SK-N-SH treated with all-trans-retinoic acid at 6 μM for 48 hours (cell line): ENCODE measurements at regions not wholly inside any gene's neighbourhood (a gene's known extent, or its start where the extent isn't known, plus 50 kb on each side); places are given as distances from the start of the nearest gene placed in this dataset.
"Not testable (repeated sequence)": the region's sequence is repeated elsewhere in the genome, so short reads cannot be mapped to it uniquely, and the experiment has no call there.

Experiments used
- ATAC-seq: fragments of 200-7000 bp; cut with Tn5 transposase; 3 replicates; pipeline ENCODE4 v1.9.1; 2020; ENCODE audit warnings: mild to moderate bottlenecking, moderate library complexity
- BACH2 ChIP-seq: fragments of 250-450 bp; sonication (Bioruptor Pico); IDR thresholded peaks from 2 replicates; pipeline ENCODE4 v1.9.0; 2021; ENCODE audit warnings: mild to moderate bottlenecking, borderline replicate concordance
- CSDC2 ChIP-seq: fragments of 250-450 bp; sonication (Bioruptor Pico); IDR thresholded peaks from 2 replicates; pipeline ENCODE4 v1.5.0; 2020; ENCODE audit warnings: mild to moderate bottlenecking, moderate library complexity
- ISL1 ChIP-seq: fragments of 250-450 bp; sonication (Bioruptor Pico); IDR thresholded peaks from 2 replicates; pipeline ENCODE4 v2.1.2; 2022; ENCODE audit warnings: mild to moderate bottlenecking, moderate library complexity
- OSR1 ChIP-seq: fragments of 250-450 bp; sonication (Bioruptor Pico); IDR thresholded peaks from 2 replicates; pipeline ENCODE4 v1.8.0; 2022; ENCODE audit warnings: moderate library complexity, mild to moderate bottlenecking, inconsistent platforms
- PPARA ChIP-seq: fragments of 250-450 bp; sonication (Bioruptor Pico); IDR thresholded peaks from 2 replicates; pipeline ENCODE4 v1.5.0; 2020; ENCODE audit warnings: mild to moderate bottlenecking, borderline replicate concordance
- RARB ChIP-seq: fragments of 250-450 bp; sonication (Bioruptor Pico); IDR thresholded peaks from 2 replicates; pipeline ENCODE4 v1.8.0; 2021; ENCODE audit warnings: mild to moderate bottlenecking, moderate library complexity
- SNAI2 ChIP-seq: fragments of 250-450 bp; sonication (Bioruptor Pico); IDR thresholded peaks from 2 replicates; pipeline ENCODE4 v1.5.0; 2020; ENCODE audit warnings: mild to moderate bottlenecking, moderate library complexity
- TCF4 ChIP-seq: fragments of 250-450 bp; sonication (Bioruptor Pico); IDR thresholded peaks from 2 replicates; pipeline ENCODE4 v1.8.0; 2021; ENCODE audit warnings: mild to moderate bottlenecking, moderate library complexity, borderline replicate concordance
- TOX ChIP-seq: fragments of 250-450 bp; sonication (Bioruptor Pico); IDR thresholded peaks from 2 replicates; pipeline ENCODE4 v1.8.0; 2021; ENCODE audit warnings: mild to moderate bottlenecking, moderate library complexity, borderline replicate concordance
- ZC3H10 ChIP-seq: fragments of 250-450 bp; sonication (Bioruptor Pico); IDR thresholded peaks from 2 replicates; pipeline ENCODE4 v1.5.1; 2021; ENCODE audit warnings: mild to moderate bottlenecking, moderate library complexity
- ZFP3 ChIP-seq: fragments of 250-450 bp; sonication (Bioruptor Pico); IDR thresholded peaks from 2 replicates; pipeline ENCODE4 v1.5.0; 2020; ENCODE audit warnings: mild to moderate bottlenecking, moderate library complexity
- ZNF565 ChIP-seq: fragments of 450-650 bp; formaldehyde crosslinking; conservative IDR thresholded peaks from 2 replicates; pipeline ENCODE4 v1.5.0; 2020; ENCODE audit warnings: low read depth, mild to moderate bottlenecking, moderate library complexity
- ZNF70 ChIP-seq: fragments of 450-650 bp; formaldehyde crosslinking; IDR thresholded peaks from 2 replicates; pipeline ENCODE4 v1.5.0; 2020; ENCODE audit warnings: mild to moderate bottlenecking, moderate library complexity
- ZNF8 ChIP-seq: fragments of 450-650 bp; formaldehyde crosslinking; IDR thresholded peaks from 2 replicates; pipeline ENCODE4 v1.5.0; 2020; ENCODE audit warnings: mild to moderate bottlenecking, moderate library complexity
- TF ChIP-seq, protein P1 (sequence below): fragments of 250-450 bp; sonication (Bioruptor Pico); IDR thresholded peaks from 2 replicates; pipeline ENCODE4 v1.5.1; 2020; ENCODE audit warnings: low read depth, mild to moderate bottlenecking, moderate library complexity
- TF ChIP-seq, protein P2 (sequence below): fragments of 250-450 bp; sonication (Bioruptor Pico); IDR thresholded peaks from 2 replicates; pipeline ENCODE4 v1.8.0; 2021; ENCODE audit warnings: low read depth, mild to moderate bottlenecking, moderate library complexity, borderline replicate concordance
- TF ChIP-seq, protein P3 (sequence below): fragments of 250-450 bp; sonication (Bioruptor Pico); IDR thresholded peaks from 2 replicates; pipeline ENCODE4 v1.5.0; 2020; ENCODE audit warnings: mild to moderate bottlenecking, moderate library complexity
- TF ChIP-seq, protein P4 (sequence below): fragments of 250-450 bp; sonication (Bioruptor Pico); IDR thresholded peaks from 2 replicates; pipeline ENCODE4 v1.8.0; 2020; ENCODE audit warnings: mild to moderate bottlenecking, moderate library complexity, borderline replicate concordance

DNA sequence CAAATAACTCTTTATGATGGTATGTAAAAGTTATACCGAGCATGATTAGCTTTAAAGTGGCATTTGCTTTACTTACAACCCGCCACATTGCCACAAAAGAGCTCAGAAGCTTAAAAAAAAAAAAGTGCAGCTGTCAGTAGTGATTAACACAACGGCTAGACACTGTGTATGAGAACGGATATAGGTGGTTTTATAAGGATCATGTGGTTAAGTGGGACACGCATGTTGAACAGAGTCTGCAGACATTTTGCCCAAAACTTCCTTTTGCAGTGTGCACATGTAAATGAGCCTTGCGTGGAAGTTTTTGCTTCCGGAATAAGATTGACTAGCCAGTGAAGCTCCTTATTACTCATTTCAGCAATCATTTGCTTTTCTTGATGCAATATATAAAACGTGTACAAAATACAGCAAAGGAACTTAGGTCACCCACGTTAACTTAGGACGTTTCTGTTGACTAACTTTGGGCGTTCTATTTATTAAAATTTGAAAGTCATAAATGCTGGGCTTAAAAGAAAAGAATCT lies 58.7 kb upstream of the RGS1 start (continued):
- TF ChIP-seq, protein P1, sequence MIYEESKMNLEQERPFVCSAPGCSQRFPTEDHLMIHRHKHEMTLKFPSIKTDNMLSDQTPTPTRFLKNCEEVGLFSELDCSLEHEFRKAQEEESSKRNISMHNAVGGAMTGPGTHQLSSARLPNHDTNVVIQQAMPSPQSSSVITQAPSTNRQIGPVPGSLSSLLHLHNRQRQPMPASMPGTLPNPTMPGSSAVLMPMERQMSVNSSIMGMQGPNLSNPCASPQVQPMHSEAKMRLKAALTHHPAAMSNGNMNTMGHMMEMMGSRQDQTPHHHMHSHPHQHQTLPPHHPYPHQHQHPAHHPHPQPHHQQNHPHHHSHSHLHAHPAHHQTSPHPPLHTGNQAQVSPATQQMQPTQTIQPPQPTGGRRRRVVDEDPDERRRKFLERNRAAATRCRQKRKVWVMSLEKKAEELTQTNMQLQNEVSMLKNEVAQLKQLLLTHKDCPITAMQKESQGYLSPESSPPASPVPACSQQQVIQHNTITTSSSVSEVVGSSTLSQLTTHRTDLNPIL (CRISPR knock-in tag), result no peak
- TF ChIP-seq ISL1 (CRISPR knock-in tag), result no peak
- no peak for TF ChIP-seq TOX (CRISPR knock-in tag)

DNA sequence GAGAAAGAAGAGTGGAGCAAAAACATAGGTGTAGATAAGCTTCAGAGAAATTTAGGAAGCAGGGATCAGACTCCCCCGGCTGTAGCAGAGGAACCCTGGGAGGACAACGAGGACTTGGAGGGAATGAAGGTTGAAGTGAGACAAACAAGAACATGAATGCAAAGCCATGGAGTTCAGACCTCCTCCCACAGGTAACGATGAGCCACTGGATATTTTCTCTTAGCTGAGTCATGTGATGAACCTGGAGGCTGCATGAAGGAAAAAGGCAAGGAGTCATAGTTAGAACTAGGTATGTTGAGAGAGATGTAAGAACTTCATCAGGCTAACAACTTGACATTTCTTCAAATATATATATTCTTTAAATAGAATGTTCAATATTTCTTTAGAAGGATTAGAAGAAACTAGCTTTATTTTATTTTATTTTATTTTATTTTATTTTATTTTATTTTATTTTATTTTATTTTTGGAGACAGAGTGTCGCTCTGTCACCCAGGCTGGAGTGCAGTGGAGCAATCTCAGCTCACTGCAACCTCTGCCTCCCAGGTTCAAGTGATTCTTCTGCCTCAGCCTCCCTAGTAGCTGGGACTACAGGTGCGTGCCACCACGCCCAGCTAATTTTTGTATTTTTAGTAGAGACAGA lies 57.7 kb upstream of the RGS1 start:
- not testable (repeated sequence) for ATAC-seq

DNA sequence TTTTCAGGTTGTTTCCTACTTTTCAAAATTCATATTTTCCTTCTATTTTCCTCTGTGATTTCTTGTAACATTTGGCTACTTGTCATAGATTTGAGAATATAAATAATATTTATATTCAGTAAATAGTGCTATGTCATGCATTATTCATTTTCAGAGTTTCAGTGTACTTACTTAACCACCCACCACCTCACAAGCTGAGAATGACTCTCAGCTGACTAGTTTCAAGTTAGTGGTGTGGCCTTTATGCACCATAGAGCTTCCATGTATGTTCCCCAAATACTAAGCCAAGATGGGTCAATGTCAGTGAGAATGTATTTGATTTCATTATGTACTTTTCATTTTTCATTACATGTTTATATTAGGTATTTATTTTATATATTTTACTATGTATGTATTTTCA lies 56.9 kb upstream of the RGS1 start:
- ATAC-seq, result no peak
- TF ChIP-seq CSDC2 (CRISPR knock-in tag) (no peak), TCF4 (CRISPR knock-in tag) (no peak), BACH2 (CRISPR knock-in tag) (no peak), ZNF8 (CRISPR knock-in tag) (no peak), ZNF565 (no peak), ISL1 (CRISPR knock-in tag) (no peak), ZNF70 (CRISPR knock-in tag) (no peak), SNAI2 (CRISPR knock-in tag) (no peak), ZC3H10 (CRISPR knock-in tag) (no peak), RARB (CRISPR knock-in tag) (no peak)
- TF ChIP-seq, protein P2, sequence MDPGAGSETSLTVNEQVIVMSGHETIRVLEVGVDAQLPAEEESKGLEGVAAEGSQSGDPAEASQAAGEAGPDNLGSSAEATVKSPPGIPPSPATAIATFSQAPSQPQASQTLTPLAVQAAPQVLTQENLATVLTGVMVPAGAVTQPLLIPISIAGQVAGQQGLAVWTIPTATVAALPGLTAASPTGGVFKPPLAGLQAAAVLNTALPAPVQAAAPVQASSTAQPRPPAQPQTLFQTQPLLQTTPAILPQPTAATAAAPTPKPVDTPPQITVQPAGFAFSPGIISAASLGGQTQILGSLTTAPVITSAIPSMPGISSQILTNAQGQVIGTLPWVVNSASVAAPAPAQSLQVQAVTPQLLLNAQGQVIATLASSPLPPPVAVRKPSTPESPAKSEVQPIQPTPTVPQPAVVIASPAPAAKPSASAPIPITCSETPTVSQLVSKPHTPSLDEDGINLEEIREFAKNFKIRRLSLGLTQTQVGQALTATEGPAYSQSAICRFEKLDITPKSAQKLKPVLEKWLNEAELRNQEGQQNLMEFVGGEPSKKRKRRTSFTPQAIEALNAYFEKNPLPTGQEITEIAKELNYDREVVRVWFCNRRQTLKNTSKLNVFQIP, result no peak
- TF ChIP-seq, protein P1 (CRISPR knock-in tag), result no peak
- TF ChIP-seq, protein P3, sequence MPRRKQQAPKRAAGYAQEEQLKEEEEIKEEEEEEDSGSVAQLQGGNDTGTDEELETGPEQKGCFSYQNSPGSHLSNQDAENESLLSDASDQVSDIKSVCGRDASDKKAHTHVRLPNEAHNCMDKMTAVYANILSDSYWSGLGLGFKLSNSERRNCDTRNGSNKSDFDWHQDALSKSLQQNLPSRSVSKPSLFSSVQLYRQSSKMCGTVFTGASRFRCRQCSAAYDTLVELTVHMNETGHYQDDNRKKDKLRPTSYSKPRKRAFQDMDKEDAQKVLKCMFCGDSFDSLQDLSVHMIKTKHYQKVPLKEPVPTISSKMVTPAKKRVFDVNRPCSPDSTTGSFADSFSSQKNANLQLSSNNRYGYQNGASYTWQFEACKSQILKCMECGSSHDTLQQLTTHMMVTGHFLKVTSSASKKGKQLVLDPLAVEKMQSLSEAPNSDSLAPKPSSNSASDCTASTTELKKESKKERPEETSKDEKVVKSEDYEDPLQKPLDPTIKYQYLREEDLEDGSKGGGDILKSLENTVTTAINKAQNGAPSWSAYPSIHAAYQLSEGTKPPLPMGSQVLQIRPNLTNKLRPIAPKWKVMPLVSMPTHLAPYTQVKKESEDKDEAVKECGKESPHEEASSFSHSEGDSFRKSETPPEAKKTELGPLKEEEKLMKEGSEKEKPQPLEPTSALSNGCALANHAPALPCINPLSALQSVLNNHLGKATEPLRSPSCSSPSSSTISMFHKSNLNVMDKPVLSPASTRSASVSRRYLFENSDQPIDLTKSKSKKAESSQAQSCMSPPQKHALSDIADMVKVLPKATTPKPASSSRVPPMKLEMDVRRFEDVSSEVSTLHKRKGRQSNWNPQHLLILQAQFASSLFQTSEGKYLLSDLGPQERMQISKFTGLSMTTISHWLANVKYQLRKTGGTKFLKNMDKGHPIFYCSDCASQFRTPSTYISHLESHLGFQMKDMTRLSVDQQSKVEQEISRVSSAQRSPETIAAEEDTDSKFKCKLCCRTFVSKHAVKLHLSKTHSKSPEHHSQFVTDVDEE (CRISPR knock-in tag), result no peak
- TF ChIP-seq, protein P4, sequence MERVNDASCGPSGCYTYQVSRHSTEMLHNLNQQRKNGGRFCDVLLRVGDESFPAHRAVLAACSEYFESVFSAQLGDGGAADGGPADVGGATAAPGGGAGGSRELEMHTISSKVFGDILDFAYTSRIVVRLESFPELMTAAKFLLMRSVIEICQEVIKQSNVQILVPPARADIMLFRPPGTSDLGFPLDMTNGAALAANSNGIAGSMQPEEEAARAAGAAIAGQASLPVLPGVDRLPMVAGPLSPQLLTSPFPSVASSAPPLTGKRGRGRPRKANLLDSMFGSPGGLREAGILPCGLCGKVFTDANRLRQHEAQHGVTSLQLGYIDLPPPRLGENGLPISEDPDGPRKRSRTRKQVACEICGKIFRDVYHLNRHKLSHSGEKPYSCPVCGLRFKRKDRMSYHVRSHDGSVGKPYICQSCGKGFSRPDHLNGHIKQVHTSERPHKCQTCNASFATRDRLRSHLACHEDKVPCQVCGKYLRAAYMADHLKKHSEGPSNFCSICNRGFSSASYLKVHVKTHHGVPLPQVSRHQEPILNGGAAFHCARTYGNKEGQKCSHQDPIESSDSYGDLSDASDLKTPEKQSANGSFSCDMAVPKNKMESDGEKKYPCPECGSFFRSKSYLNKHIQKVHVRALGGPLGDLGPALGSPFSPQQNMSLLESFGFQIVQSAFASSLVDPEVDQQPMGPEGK, result no peak
- TF ChIP-seq, all 23 proteins: peak for 0

DNA sequence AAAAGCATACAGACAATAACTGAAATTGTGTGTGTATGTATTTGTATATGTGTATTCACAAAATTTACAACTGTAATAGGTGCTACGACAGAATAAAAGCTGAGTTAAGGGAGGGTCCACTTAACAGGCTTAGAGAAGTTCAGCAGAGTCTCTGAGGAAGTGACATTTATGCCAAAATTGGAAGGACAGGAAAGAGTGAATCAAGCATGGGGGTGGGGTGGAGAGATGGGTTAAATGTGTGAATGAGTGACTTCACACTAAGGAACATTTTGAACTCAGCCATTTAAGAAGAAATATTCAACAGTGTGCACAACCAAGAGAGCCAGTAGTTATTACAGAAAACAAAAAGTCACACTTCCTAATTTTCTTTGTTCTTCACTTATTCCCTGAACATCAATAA lies 53.8 kb upstream of the RGS1 start:
- no peak for ATAC-seq

DNA sequence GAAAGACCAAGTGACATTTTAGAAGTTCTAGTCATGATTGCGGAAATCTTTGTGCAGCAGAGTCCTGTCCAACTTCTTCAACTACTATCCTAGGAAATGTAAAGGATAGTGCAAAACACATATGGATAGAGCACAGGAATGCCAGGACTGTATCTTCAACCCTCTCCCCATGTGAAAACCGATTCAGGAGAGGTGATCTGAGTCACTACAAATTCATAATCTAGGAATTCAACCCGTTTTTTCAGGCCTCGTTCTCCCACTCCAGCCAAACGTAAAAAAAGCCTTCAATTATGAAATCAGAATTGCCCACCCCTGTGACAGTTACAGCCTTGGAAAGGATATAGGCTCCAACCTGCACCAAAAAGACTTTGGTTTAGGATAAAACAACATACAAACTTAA lies 52.9 kb upstream of the RGS1 start:
- peak; percentile 69 for ATAC-seq

More for the DNA sequence above, 53.8 kb upstream of the RGS1 start:
- no peak for TF ChIP-seq ZNF70 (CRISPR knock-in tag)
- TF ChIP-seq PPARA (CRISPR knock-in tag), result no peak
- TF ChIP-seq ZNF8 (CRISPR knock-in tag), result no peak
- TF ChIP-seq ZFP3, result no peak

More for the DNA sequence above, 52.9 kb upstream of the RGS1 start:
- TF ChIP-seq OSR1 (CRISPR knock-in tag) (peak; percentile 10; the same call in 1 of the 2 replicates), ZC3H10 (CRISPR knock-in tag) (no peak), ZNF70 (CRISPR knock-in tag) (no peak)
